HEK293 (cell line): ENCODE measurements at regions not wholly inside any gene's neighbourhood (a gene's known extent, or its start where the extent isn't known, plus 50 kb on each side); places are given as distances from the start of the nearest gene placed in this dataset.

Source experiments
- CTCF ChIA-PET: fragments of 350-600 bp; formaldehyde crosslinking; extraction: SDS; loops from one replicate; lab custom pipeline; 2021; ENCODE audit warnings: antibody characterized with exemption; lab: Yijun Ruan, JAX
- POLR2A ChIA-PET: fragments of 300-600 bp; formaldehyde crosslinking; extraction: SDS; loops from one replicate; lab custom pipeline; 2020; ENCODE audit warnings: antibody characterized with exemption, inconsistent platforms; lab: Yijun Ruan, JAX
- H3K27ac ChIP-seq: fragments of 200-500 bp; sonication (Bioruptor generic); 2 replicates; pipeline ENCODE4 v1.5.1; 2014; ENCODE audit warnings: low read depth, low read length, control low read depth, inconsistent platforms; ENCODE audit errors: extremely low read depth
- H3K36me3 ChIP-seq, 2 experiments: fragments of 200-500 bp in 1 of 2; sonication (Bioruptor generic) in 1 of 2; 1 replicate in 1 of 2; 2 replicates in 1 of 2; pipeline ENCODE4 v1.5.1; 2014 to 2017; ENCODE audit warnings: inconsistent platforms in 2 of 2, low read length in 2 of 2; ENCODE audit not compliant: control insufficient read depth in 2 of 2, insufficient read depth in 1 of 2
- H3K4me1 ChIP-seq: fragments of 200-500 bp; sonication (Bioruptor generic); 2 replicates; pipeline ENCODE4 v1.5.1; 2014; ENCODE audit warnings: mild to moderate bottlenecking, low read length, inconsistent platforms; ENCODE audit not compliant: control insufficient read depth, insufficient read depth
- H3K4me3 ChIP-seq: 2 replicates; pipeline ENCODE4 v1.5.1; 2011; ENCODE audit warnings: low read depth, mild to moderate bottlenecking, control low read depth, low read length, moderate library complexity
- H3K9me3 ChIP-seq: fragments of 200-500 bp; sonication (Bioruptor generic); 2 replicates; pipeline ENCODE4 v1.5.1; 2014; ENCODE audit warnings: low read depth, low read length, inconsistent platforms; ENCODE audit not compliant: control insufficient read depth, insufficient read depth
- SCRT1 ChIP-seq: fragments of 450-650 bp; formaldehyde crosslinking; IDR thresholded peaks from 2 replicates; pipeline ENCODE4 v1.5.1; 2016; ENCODE audit warnings: missing biosample characterization, missing genetic modification characterization, borderline replicate concordance
- ZBTB10 ChIP-seq: fragments of 450-650 bp; formaldehyde crosslinking; IDR thresholded peaks from 2 replicates; pipeline ENCODE4 v1.5.1; 2016; ENCODE audit warnings: missing biosample characterization, missing genetic modification characterization
- ZBTB17 ChIP-seq: fragments of 450-650 bp; formaldehyde crosslinking; IDR thresholded peaks from 2 replicates; pipeline ENCODE4 v1.5.1; 2016; ENCODE audit warnings: missing biosample characterization, missing genetic modification characterization
- ZNF302 ChIP-seq: fragments of 450-650 bp; formaldehyde crosslinking; IDR thresholded peaks from 2 replicates; pipeline ENCODE4 v1.5.1; 2016; ENCODE audit warnings: missing biosample characterization, missing genetic modification characterization, low read depth
- ZNF404 ChIP-seq: fragments of 450-650 bp; formaldehyde crosslinking; IDR thresholded peaks from 2 replicates; pipeline ENCODE4 v1.5.1; 2017; ENCODE audit warnings: missing biosample characterization, missing genetic modification characterization
- ZNF433 ChIP-seq: fragments of 450-650 bp; formaldehyde crosslinking; IDR thresholded peaks from 2 replicates; pipeline ENCODE4 v1.5.1; 2016; ENCODE audit warnings: missing biosample characterization, missing genetic modification characterization, low read depth
- ZNF600 ChIP-seq: fragments of 450-650 bp; formaldehyde crosslinking; IDR thresholded peaks from 2 replicates; pipeline ENCODE4 v1.5.1; 2016; ENCODE audit warnings: missing biosample characterization, missing genetic modification characterization
- ZNF610 ChIP-seq: fragments of 450-650 bp; formaldehyde crosslinking; IDR thresholded peaks from 2 replicates; pipeline ENCODE4 v1.5.1; 2016; ENCODE audit warnings: missing biosample characterization, missing genetic modification characterization, borderline replicate concordance
- ZNF621 ChIP-seq: fragments of 450-650 bp; formaldehyde crosslinking; IDR thresholded peaks from 2 replicates; pipeline ENCODE4 v1.5.1; 2017; ENCODE audit warnings: missing biosample characterization, missing genetic modification characterization
- ZNF623 ChIP-seq: fragments of 450-650 bp; formaldehyde crosslinking; IDR thresholded peaks from 2 replicates; pipeline ENCODE4 v1.5.1; 2016; ENCODE audit warnings: missing biosample characterization, missing genetic modification characterization
- ZNF670 ChIP-seq: fragments of 450-650 bp; formaldehyde crosslinking; IDR thresholded peaks from 2 replicates; pipeline ENCODE4 v1.5.1; 2016; ENCODE audit warnings: missing biosample characterization, missing genetic modification characterization, low read depth
- TF ChIP-seq, protein P1 (sequence below): fragments of 450-650 bp; formaldehyde crosslinking; IDR thresholded peaks from 2 replicates; pipeline ENCODE4 v1.5.1; 2017; ENCODE audit warnings: missing biosample characterization, missing genetic modification characterization
- TF ChIP-seq, protein P2 (sequence below): fragments of 450-650 bp; formaldehyde crosslinking; conservative IDR thresholded peaks from 2 replicates; pipeline ENCODE4 v1.5.1; 2016; ENCODE audit warnings: low read depth, missing biosample characterization, missing genetic modification characterization
- TF ChIP-seq, protein P3 (sequence below): fragments of 450-650 bp; formaldehyde crosslinking; IDR thresholded peaks from 2 replicates; pipeline ENCODE4 v1.5.1; 2016; ENCODE audit warnings: missing biosample characterization, missing genetic modification characterization, borderline replicate concordance
- TF ChIP-seq, protein P4 (sequence below): fragments of 450-650 bp; formaldehyde crosslinking; IDR thresholded peaks from 2 replicates; pipeline ENCODE4 v1.5.0; 2017; ENCODE audit warnings: missing biosample characterization, missing genetic modification characterization, borderline replicate concordance
- TF ChIP-seq, protein P5 (sequence below): fragments of 450-650 bp; formaldehyde crosslinking; IDR thresholded peaks from 2 replicates; pipeline ENCODE4 v1.5.1; 2016; ENCODE audit warnings: missing biosample characterization, missing genetic modification characterization
- TF ChIP-seq, protein P6 (sequence below): fragments of 450-650 bp; formaldehyde crosslinking; IDR thresholded peaks from 2 replicates; pipeline ENCODE4 v1.5.1; 2016; ENCODE audit warnings: missing biosample characterization, missing genetic modification characterization, low read depth

DNA sequence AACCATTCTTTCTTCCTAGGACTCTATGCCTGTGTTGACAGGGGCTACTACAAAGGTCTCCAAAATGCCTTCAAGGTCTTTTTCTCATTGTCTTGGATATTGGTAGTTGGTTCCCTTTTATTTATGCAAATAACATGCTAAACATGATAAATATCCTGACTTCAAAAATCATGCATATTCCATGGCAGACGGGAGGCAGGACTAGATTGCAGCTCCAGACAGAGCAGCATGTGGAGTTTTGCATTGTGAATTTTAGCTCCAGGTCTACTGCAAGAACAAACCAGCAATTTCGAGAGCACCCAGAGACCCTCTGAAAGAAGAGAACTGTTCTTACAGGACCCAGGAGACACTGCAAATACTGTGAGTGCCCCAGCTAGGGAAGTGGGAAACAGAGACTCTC, 254.9 kb downstream of the RCHY1 start:
- ChIA-PET POLR2A (no interaction called here), CTCF (no interaction called here)

More for the DNA sequence above, 254.9 kb downstream of the RCHY1 start:
- TF ChIP-seq, protein P1, sequence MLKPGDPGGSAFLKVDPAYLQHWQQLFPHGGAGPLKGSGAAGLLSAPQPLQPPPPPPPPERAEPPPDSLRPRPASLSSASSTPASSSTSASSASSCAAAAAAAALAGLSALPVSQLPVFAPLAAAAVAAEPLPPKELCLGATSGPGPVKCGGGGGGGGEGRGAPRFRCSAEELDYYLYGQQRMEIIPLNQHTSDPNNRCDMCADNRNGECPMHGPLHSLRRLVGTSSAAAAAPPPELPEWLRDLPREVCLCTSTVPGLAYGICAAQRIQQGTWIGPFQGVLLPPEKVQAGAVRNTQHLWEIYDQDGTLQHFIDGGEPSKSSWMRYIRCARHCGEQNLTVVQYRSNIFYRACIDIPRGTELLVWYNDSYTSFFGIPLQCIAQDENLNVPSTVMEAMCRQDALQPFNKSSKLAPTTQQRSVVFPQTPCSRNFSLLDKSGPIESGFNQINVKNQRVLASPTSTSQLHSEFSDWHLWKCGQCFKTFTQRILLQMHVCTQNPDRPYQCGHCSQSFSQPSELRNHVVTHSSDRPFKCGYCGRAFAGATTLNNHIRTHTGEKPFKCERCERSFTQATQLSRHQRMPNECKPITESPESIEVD = no peak
- TF ChIP-seq ZNF404 (tag by site-specific recombination) (no peak), ZNF623 (tag by site-specific recombination) (no peak), ZNF302 (no peak), ZNF621 (tag by site-specific recombination) (no peak), ZNF610 (no peak), ZNF670 (tag by site-specific recombination) (no peak), ZBTB10 (no peak), ZBTB17 (tag by site-specific recombination) (no peak), ZNF433 (no peak), ZNF600 (tag by site-specific recombination) (no peak), SCRT1 (tag by site-specific recombination) (no peak)
- TF ChIP-seq, protein P2, sequence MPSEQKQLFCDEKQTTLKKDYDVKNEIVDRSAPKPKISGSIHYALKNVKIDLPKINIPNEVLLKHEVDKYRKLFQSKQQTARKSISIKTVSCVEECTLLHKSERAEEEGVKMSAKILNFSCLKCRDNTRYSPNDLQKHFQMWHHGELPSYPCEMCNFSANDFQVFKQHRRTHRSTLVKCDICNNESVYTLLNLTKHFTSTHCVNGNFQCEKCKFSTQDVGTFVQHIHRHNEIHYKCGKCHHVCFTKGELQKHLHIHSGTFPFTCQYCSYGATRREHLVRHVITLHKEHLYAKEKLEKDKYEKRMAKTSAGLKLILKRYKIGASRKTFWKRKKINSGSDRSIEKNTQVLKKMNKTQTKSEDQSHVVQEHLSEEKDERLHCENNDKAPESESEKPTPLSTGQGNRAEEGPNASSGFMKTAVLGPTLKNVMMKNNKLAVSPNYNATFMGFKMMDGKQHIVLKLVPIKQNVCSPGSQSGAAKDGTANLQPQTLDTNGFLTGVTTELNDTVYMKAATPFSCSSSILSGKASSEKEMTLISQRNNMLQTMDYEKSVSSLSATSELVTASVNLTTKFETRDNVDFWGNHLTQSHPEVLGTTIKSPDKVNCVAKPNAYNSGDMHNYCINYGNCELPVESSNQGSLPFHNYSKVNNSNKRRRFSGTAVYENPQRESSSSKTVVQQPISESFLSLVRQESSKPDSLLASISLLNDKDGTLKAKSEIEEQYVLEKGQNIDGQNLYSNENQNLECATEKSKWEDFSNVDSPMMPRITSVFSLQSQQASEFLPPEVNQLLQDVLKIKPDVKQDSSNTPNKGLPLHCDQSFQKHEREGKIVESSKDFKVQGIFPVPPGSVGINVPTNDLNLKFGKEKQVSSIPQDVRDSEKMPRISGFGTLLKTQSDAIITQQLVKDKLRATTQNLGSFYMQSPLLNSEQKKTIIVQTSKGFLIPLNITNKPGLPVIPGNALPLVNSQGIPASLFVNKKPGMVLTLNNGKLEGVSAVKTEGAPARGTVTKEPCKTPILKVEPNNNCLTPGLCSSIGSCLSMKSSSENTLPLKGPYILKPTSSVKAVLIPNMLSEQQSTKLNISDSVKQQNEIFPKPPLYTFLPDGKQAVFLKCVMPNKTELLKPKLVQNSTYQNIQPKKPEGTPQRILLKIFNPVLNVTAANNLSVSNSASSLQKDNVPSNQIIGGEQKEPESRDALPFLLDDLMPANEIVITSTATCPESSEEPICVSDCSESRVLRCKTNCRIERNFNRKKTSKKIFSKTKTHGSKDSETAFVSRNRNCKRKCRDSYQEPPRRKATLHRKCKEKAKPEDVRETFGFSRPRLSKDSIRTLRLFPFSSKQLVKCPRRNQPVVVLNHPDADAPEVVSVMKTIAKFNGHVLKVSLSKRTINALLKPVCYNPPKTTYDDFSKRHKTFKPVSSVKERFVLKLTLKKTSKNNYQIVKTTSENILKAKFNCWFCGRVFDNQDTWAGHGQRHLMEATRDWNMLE (tag by site-specific recombination) = no peak
- TF ChIP-seq, protein P3, sequence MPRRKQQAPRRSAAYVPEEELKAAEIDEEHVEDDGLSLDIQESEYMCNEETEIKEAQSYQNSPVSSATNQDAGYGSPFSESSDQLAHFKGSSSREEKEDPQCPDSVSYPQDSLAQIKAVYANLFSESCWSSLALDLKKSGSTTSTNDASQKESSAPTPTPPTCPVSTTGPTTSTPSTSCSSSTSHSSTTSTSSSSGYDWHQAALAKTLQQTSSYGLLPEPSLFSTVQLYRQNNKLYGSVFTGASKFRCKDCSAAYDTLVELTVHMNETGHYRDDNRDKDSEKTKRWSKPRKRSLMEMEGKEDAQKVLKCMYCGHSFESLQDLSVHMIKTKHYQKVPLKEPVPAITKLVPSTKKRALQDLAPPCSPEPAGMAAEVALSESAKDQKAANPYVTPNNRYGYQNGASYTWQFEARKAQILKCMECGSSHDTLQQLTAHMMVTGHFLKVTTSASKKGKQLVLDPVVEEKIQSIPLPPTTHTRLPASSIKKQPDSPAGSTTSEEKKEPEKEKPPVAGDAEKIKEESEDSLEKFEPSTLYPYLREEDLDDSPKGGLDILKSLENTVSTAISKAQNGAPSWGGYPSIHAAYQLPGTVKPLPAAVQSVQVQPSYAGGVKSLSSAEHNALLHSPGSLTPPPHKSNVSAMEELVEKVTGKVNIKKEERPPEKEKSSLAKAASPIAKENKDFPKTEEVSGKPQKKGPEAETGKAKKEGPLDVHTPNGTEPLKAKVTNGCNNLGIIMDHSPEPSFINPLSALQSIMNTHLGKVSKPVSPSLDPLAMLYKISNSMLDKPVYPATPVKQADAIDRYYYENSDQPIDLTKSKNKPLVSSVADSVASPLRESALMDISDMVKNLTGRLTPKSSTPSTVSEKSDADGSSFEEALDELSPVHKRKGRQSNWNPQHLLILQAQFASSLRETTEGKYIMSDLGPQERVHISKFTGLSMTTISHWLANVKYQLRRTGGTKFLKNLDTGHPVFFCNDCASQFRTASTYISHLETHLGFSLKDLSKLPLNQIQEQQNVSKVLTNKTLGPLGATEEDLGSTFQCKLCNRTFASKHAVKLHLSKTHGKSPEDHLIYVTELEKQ (tag by site-specific recombination) = no peak
- TF ChIP-seq, protein P4, sequence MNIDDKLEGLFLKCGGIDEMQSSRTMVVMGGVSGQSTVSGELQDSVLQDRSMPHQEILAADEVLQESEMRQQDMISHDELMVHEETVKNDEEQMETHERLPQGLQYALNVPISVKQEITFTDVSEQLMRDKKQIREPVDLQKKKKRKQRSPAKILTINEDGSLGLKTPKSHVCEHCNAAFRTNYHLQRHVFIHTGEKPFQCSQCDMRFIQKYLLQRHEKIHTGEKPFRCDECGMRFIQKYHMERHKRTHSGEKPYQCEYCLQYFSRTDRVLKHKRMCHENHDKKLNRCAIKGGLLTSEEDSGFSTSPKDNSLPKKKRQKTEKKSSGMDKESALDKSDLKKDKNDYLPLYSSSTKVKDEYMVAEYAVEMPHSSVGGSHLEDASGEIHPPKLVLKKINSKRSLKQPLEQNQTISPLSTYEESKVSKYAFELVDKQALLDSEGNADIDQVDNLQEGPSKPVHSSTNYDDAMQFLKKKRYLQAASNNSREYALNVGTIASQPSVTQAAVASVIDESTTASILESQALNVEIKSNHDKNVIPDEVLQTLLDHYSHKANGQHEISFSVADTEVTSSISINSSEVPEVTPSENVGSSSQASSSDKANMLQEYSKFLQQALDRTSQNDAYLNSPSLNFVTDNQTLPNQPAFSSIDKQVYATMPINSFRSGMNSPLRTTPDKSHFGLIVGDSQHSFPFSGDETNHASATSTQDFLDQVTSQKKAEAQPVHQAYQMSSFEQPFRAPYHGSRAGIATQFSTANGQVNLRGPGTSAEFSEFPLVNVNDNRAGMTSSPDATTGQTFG (tag by site-specific recombination) = no peak
- TF ChIP-seq, protein P5, sequence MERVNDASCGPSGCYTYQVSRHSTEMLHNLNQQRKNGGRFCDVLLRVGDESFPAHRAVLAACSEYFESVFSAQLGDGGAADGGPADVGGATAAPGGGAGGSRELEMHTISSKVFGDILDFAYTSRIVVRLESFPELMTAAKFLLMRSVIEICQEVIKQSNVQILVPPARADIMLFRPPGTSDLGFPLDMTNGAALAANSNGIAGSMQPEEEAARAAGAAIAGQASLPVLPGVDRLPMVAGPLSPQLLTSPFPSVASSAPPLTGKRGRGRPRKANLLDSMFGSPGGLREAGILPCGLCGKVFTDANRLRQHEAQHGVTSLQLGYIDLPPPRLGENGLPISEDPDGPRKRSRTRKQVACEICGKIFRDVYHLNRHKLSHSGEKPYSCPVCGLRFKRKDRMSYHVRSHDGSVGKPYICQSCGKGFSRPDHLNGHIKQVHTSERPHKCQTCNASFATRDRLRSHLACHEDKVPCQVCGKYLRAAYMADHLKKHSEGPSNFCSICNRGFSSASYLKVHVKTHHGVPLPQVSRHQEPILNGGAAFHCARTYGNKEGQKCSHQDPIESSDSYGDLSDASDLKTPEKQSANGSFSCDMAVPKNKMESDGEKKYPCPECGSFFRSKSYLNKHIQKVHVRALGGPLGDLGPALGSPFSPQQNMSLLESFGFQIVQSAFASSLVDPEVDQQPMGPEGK (tag by site-specific recombination) = no peak
- TF ChIP-seq, protein P6, sequence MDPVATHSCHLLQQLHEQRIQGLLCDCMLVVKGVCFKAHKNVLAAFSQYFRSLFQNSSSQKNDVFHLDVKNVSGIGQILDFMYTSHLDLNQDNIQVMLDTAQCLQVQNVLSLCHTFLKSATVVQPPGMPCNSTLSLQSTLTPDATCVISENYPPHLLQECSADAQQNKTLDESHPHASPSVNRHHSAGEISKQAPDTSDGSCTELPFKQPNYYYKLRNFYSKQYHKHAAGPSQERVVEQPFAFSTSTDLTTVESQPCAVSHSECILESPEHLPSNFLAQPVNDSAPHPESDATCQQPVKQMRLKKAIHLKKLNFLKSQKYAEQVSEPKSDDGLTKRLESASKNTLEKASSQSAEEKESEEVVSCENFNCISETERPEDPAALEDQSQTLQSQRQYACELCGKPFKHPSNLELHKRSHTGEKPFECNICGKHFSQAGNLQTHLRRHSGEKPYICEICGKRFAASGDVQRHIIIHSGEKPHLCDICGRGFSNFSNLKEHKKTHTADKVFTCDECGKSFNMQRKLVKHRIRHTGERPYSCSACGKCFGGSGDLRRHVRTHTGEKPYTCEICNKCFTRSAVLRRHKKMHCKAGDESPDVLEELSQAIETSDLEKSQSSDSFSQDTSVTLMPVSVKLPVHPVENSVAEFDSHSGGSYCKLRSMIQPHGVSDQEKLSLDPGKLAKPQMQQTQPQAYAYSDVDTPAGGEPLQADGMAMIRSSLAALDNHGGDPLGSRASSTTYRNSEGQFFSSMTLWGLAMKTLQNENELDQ (tag by site-specific recombination) = no peak
- H3K36me3 ChIP-seq = no peaks in the 10 kb centered on the region
- no peaks in the 10 kb centered on the region for H3K4me1 ChIP-seq
- no peak overlapping the region for H3K4me3 ChIP-seq
- H3K9me3 ChIP-seq = no peaks in the 10 kb centered on the region
- no peak overlapping the region for H3K27ac ChIP-seq
